OCI-LY7 (cell line): ENCODE measurements at regions not wholly inside any gene's neighbourhood (a gene's known extent, or its start where the extent isn't known, plus 50 kb on each side); places are given as distances from the start of the nearest gene placed in this dataset.
A peak's percentile ranks its signal among the peaks of the same experiment; 100 is the strongest.

Experiments used
- BruUV-seq: library from RNA; stranded (reverse); fragments of 400-500 nt; replicated peaks from 2 replicates; lab custom pipeline; 2021; lab: Mats Ljungman, UMichigan
- CTCF ChIA-PET: fragments of 300-600 bp; sonication (Branson Sonifier 250); formaldehyde crosslinking; loops from one replicate; lab custom pipeline; 2022; ENCODE audit warnings: antibody characterized with exemption; ENCODE audit not compliant: unreplicated experiment; lab: Charles Lee
- POLR2A ChIA-PET: fragments of 300-600 bp; sonication (Branson Sonifier 250); formaldehyde crosslinking; loops from one replicate; lab custom pipeline; 2022; ENCODE audit warnings: antibody characterized with exemption; lab: Charles Lee
- DNase-seq: peaks from one replicate; pipeline ENCODE4 v3.0.0-alpha.2; 2015; ENCODE audit warnings: low spot score
- H2AFZ ChIP-seq: fragments of 200-600 bp; sonication (generic), shearing (Covaris generic); 2 replicates; pipeline ENCODE4 v1.6.1; 2014; ENCODE audit warnings: mild to moderate bottlenecking, antibody characterized with exemption, low read length, moderate library complexity
- H3K27ac ChIP-seq: fragments of 200-600 bp; sonication (generic); 2 replicates; pipeline ENCODE4 v1.5.1; 2014; ENCODE audit warnings: mixed run types, low read depth, mild to moderate bottlenecking, moderate library complexity, low read length, inconsistent platforms; ENCODE audit not compliant: poor library complexity, severe bottlenecking
- H3K36me3 ChIP-seq: fragments of 200-600 bp; sonication (generic); 2 replicates; pipeline ENCODE4 v1.6.1; 2014; ENCODE audit warnings: mild to moderate bottlenecking, antibody characterized with exemption, low read length, moderate library complexity, mixed read lengths; ENCODE audit not compliant: insufficient read depth
- H3K4me1 ChIP-seq: fragments of 200-600 bp; sonication (generic); 2 replicates; pipeline ENCODE4 v1.5.1; 2014; ENCODE audit warnings: mild to moderate bottlenecking, low read length; ENCODE audit not compliant: insufficient read depth, poor library complexity, severe bottlenecking
- H3K4me2 ChIP-seq: fragments of 200-600 bp; sonication (generic); 2 replicates; pipeline ENCODE4 v1.6.1; 2014; ENCODE audit warnings: mild to moderate bottlenecking, low read length
- H3K4me3 ChIP-seq: fragments of 200-600 bp; sonication (generic); 2 replicates; pipeline ENCODE4 v1.5.1; 2014; ENCODE audit warnings: mild to moderate bottlenecking, low read depth, low read length; ENCODE audit not compliant: poor library complexity, severe bottlenecking
- H3K79me2 ChIP-seq: fragments of 200-600 bp; sonication (generic); 2 replicates; pipeline ENCODE4 v1.6.1; 2016; ENCODE audit warnings: low read depth, mild to moderate bottlenecking, low read length, moderate library complexity, mixed read lengths; ENCODE audit not compliant: insufficient read depth
- H3K9me2 ChIP-seq: fragments of 200-600 bp; sonication (generic); 2 replicates; pipeline ENCODE4 v1.6.1; 2016; ENCODE audit warnings: mild to moderate bottlenecking, low read length, mixed read lengths; ENCODE audit not compliant: insufficient read depth
- H3K9me3 ChIP-seq: fragments of 200-600 bp; sonication (generic); 2 replicates; pipeline ENCODE4 v1.6.1; 2014; ENCODE audit warnings: mild to moderate bottlenecking, mixed run types, low read length, mixed read lengths
- H4K20me1 ChIP-seq: fragments of 200-600 bp; sonication (generic); 2 replicates; pipeline ENCODE4 v1.6.1; 2014; ENCODE audit warnings: mild to moderate bottlenecking, antibody characterized with exemption, low read length, moderate library complexity, mixed read lengths; ENCODE audit not compliant: insufficient read depth
- EZH2phosphoT487 ChIP-seq: fragments of 200-600 bp; sonication (generic); IDR thresholded peaks from 2 replicates; pipeline ENCODE4 v1.6.1; 2018; ENCODE audit warnings: low read depth, borderline replicate concordance, mild to moderate bottlenecking, mixed run types, antibody characterized with exemption, low read length, moderate library complexity, mixed read lengths
- intact Hi-C: fragments of 100-400 bp; cut with micrococcal nuclease; formaldehyde crosslinking; loops from one replicate; pipeline ENCODE4 v1.10.0; 2022; ENCODE audit not compliant: unreplicated experiment
- TF ChIP-seq, protein P1 (sequence below): fragments of 200-600 bp; sonication (generic); conservative IDR thresholded peaks from 2 replicates; pipeline ENCODE4 v1.5.1; 2014; ENCODE audit warnings: mild to moderate bottlenecking, antibody characterized with exemption, low read length, moderate library complexity, mixed read lengths

DNA sequence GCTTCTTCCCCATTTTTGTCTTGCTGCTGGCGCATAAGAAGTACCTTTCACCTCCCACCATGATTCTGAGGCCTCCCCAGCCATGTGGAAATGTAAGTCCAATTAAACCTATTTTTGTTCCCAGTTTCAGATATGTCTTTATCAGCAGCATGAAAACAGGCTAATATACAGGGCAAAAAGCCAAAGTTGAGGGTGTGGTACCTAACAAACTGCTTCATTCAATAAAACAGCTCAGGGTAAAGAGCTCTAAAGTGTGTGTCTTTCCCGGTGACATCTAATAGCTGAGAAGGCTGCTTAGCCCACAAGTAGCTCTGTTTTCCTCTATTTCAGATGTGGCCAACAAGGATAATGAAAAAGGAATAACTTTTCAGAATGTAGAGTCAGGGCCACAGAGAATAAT lies 76.7 kb upstream of the SLC8A3 start:
- ChIA-PET POLR2A (interaction anchor here (0.7 kb wide), 1 partner anchor 1663 kb away, joined by 3 read pairs; no protein-coding TSS in a partner anchor), CTCF (no interaction called here)
- H3K4me3 ChIP-seq: no peak overlapping the region
- no peaks in the 10 kb centered on the region for H3K9me3 ChIP-seq
- no peaks in the 10 kb centered on the region for H3K79me2 ChIP-seq
- TF ChIP-seq, protein P1, sequence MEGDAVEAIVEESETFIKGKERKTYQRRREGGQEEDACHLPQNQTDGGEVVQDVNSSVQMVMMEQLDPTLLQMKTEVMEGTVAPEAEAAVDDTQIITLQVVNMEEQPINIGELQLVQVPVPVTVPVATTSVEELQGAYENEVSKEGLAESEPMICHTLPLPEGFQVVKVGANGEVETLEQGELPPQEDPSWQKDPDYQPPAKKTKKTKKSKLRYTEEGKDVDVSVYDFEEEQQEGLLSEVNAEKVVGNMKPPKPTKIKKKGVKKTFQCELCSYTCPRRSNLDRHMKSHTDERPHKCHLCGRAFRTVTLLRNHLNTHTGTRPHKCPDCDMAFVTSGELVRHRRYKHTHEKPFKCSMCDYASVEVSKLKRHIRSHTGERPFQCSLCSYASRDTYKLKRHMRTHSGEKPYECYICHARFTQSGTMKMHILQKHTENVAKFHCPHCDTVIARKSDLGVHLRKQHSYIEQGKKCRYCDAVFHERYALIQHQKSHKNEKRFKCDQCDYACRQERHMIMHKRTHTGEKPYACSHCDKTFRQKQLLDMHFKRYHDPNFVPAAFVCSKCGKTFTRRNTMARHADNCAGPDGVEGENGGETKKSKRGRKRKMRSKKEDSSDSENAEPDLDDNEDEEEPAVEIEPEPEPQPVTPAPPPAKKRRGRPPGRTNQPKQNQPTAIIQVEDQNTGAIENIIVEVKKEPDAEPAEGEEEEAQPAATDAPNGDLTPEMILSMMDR: no peak
- TF ChIP-seq EZH2phosphoT487: no peak
- intact Hi-C loops: no loop called here
- H3K36me3 ChIP-seq: no peaks in the 10 kb centered on the region
- no peak overlapping the region for H3K4me2 ChIP-seq
- DNase-seq: no peak
- no peaks in the 10 kb centered on the region for H3K9me2 ChIP-seq
- no peaks in the 10 kb centered on the region for H4K20me1 ChIP-seq
- BruUV-seq: no TSS peak
- no peak overlapping the region for H3K27ac ChIP-seq
- no peak overlapping the region for H2AFZ ChIP-seq
- no peaks in the 10 kb centered on the region for H3K4me1 ChIP-seq

DNA sequence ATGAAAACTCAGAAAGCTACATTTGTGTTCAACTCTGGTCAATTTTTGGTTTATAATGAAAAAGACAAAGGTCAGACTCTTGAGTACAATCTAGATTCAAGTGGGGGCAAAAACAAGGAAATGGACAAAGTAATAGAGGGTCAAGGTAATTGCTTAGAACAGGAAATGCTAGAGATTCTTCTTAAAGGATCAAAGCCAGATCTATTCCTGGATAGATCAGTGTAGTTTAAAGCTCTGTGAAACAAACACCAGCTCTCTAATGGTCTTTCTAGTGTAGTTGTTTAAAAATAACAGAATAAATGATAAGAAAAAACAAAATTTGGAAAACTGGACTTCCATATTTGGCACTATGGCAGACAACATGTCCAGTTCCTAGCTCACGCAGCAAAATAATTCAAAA lies 70.7 kb upstream of the SLC8A3 start:
- Histone ChIP-seq H3K4me2 (no peak overlapping the region), H3K9me2 (no peaks in the 10 kb centered on the region), H3K27ac (no peak overlapping the region), H2AFZ (no peak overlapping the region), H3K36me3 (no peaks in the 10 kb centered on the region), H3K4me1 (no peaks in the 10 kb centered on the region), H4K20me1 (no peaks in the 10 kb centered on the region), H3K9me3 (no peaks in the 10 kb centered on the region), H3K4me3 (no peak overlapping the region), H3K79me2 (no peaks in the 10 kb centered on the region)
- no peak for DNase-seq
- TF ChIP-seq, protein P1: no peak
- no peak for TF ChIP-seq EZH2phosphoT487
- no TSS peak for BruUV-seq
- ChIA-PET POLR2A (interaction anchor here (0.6 kb wide), 1 partner anchor 130 kb away, joined by 3 read pairs; no protein-coding TSS in a partner anchor), CTCF (no interaction called here)
- intact Hi-C loops: no loop called here

DNA sequence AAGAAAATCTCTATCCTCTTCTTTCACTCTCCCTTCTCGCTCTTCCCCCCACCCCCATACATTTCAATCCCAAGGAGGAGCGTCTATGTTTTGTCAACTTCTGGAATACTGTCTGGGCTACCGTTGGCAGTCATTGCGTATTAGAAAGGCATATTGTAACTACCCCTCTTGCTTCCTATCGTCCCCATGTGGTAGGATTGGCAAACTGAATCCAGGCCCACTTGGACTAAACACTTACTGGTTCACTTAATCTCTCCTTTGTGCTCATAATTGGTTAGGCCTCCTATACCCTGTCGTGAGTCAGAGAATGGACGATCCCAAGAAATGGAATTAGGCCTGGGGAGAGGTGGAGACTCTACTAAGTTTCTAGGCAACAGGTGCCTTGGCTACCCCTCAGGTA lies 68.8 kb upstream of the SLC8A3 start:
- Histone ChIP-seq H4K20me1 (no peaks in the 10 kb centered on the region), H3K9me3 (no peaks in the 10 kb centered on the region), H3K4me3 (no peak overlapping the region), H3K79me2 (no peaks in the 10 kb centered on the region), H3K4me1 (no peaks in the 10 kb centered on the region), H2AFZ (no peak overlapping the region), H3K36me3 (no peaks in the 10 kb centered on the region), H3K27ac (no peak overlapping the region), H3K4me2 (no peak overlapping the region), H3K9me2 (no peaks in the 10 kb centered on the region)
- no TSS peak for BruUV-seq
- CTCF ChIA-PET: no interaction called here
- POLR2A ChIA-PET: no interaction called here
- peak; percentile 10 for DNase-seq
- no peak for TF ChIP-seq EZH2phosphoT487
- TF ChIP-seq, protein P1: peak; percentile 74
- intact Hi-C loops: no loop called here
